Nucleus accumbens (tissue), 56 donors: ENCODE measurements at regions not wholly inside any gene's neighbourhood (a gene's known extent, or its start where the extent isn't known, plus 50 kb on each side); places are given as distances from the start of the nearest gene placed in this dataset.

Source experiments
- DNase-seq, 56 donors: peaks; one replicate each; lab custom pipeline; 2025; lab: John Stamatoyannopoulos, UW

DNA sequence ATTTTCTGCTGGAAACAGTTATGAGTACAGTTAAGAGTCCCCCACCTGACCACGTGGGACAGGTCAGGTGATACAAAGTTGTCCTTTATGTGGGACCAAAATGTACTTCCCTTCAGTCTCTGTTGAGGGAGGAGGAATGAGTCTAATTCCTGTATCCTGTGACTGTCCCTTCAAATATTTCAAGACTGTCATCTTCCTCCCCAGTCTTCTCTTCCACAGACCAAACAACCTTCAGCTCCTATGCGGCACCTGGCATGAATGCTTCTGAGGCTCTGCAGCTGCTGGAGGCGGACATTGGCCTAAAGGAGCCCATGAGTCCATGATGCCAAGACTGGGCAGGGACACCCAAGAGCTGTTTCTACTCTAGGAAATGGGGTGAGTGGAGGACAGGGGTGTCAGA, 72.1 kb upstream of the SIM2 start:
- no peak for DNase-seq

GRCh38 chr21:36627242-36627641, 71.7 kb upstream of the SIM2 start:
- DNase-seq = peak in 1 of 56 donors; percentile 8

GRCh38 chr21:36628106-36628505, 70.8 kb upstream of the SIM2 start:
- DNase-seq = no peak

DNA sequence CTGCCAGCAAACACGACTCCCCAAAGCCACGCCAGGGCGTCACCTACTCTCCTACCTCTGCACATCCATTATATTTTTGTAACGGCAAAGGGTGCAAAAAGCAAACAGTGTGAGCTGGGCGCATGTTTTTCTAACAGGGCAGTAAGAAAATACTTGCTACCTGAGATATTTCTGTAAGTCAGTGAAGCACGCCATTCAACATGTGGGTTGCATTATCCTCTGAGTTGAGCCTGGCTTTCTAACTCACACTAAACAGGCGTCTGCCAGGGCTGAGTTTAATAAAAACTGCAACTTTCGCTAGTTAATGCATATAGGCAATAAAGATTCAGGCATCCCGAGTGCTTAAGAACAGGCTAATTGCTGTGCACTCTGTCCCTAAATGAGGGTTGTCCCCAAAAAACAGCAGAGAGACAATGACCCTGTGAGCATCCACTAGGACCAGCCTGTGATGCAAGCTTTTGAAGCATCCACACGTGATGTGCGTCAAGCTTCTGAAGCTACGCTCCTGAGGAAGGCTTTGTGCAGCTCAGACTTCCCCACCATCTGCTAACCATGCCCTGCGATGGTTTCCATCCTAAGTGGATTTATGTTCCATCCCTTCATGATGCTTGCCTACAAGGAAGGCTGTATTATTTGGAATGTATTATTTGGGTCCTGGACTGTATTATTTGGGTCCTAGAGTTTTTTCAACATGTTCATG, 70.0 kb upstream of the SIM2 start:
- DNase-seq = no peak

GRCh38 chr21:36630485-36631206, 68.3 kb upstream of the SIM2 start:
- peak in 29 of 56 donors; percentile 2 to 65 (median 12) for DNase-seq

DNA sequence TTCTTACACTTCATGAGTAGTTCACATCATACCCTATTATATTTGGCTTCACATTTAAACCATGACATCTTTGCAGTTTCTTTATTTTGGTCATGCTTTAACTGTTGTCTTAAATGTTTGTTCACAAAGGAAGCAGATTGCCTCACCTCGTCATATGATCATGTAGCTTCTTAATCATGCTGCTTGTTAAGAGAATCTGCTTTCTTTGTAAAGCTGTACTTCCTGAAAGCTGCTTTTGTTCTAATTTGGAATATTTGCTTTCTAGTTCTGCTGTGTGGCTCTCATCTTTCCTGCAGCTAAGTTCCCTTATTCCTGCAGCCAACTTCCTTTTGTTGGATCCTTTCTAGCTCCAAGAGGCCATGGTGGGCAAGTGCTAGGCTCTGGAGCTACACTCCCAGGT, 62.9 kb upstream of the SIM2 start:
- DNase-seq = no peak

- DNase-seq = no peak
Measured at GRCh38 chr21:36636439-36636838, 62.5 kb upstream of the SIM2 start.

GRCh38 chr21:36639769-36640168, 59.1 kb upstream of the SIM2 start:
- no peak for DNase-seq

- no peak for DNase-seq
Measured at GRCh38 chr21:36640174-36640720, 58.7 kb upstream of the SIM2 start.

GRCh38 chr21:36640721-36641244, 58.1 kb upstream of the SIM2 start:
- DNase-seq = no peak

DNA sequence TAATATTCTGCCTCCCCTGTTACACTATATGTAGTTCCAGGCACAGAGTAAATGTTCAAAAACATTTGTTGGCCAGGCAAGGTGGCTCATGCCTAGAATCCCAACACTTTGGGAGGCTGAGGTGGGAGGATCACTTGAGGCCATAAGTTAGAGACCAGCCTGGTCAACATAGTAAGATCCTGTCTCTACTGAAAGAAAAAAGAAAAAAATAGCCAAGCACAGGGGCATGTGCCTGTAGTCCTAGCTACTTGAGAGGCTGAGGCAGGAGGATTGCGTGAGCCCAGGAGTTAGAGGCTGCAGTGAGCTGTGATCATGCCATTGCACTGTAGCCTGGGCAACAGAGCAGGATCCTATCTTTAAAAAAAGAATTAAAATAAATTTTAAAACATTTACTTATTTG, 57.6 kb upstream of the SIM2 start:
- no peak for DNase-seq

DNA sequence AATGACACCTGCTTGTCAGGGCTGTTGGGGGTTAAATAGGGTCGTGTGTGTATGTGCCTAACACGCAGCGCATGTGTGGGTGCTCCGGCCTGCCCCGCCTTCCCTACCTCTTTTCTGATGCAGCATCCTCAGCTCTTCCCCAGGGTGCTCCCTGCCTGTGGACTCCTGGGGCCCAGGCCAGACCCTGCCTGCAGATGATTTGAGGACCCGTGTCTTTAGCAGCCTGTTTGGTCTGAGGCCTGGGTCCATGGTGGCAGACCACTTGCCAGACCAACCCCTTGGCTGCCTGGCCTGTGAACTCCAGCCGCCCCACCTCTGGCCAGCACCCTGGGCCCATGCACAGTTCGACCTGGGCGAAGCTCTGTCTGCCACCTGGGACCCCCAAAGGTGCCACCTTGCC, 57.0 kb upstream of the SIM2 start:
- no peak for DNase-seq

- no peak for DNase-seq
Measured at GRCh38 chr21:36642777-36643176, 56.1 kb upstream of the SIM2 start.

- no peak for DNase-seq
Measured at GRCh38 chr21:36643374-36644250, 55.3 kb upstream of the SIM2 start.

GRCh38 chr21:36646011-36646410, 52.9 kb upstream of the SIM2 start:
- no peak for DNase-seq

DNA sequence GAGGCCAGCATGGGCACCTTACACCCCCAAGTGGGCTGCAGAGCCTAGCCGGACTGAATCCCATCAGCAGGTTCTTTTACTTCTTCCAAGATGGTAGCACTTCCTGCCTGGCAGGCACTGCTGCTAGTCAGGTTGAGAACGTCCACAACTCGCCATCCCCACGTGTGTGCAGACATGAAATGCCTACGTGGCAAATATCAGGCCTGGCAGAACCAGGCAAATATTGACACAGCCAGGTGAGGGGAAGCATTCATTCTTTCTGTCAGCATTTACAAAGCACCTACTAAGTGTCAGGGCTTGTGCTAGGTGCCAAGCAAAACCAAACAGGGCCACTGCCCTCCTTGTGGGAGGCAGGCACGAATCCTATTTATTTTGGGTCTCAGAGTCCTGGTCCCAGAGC, 52.3 kb upstream of the SIM2 start:
- DNase-seq = no peak

DNA sequence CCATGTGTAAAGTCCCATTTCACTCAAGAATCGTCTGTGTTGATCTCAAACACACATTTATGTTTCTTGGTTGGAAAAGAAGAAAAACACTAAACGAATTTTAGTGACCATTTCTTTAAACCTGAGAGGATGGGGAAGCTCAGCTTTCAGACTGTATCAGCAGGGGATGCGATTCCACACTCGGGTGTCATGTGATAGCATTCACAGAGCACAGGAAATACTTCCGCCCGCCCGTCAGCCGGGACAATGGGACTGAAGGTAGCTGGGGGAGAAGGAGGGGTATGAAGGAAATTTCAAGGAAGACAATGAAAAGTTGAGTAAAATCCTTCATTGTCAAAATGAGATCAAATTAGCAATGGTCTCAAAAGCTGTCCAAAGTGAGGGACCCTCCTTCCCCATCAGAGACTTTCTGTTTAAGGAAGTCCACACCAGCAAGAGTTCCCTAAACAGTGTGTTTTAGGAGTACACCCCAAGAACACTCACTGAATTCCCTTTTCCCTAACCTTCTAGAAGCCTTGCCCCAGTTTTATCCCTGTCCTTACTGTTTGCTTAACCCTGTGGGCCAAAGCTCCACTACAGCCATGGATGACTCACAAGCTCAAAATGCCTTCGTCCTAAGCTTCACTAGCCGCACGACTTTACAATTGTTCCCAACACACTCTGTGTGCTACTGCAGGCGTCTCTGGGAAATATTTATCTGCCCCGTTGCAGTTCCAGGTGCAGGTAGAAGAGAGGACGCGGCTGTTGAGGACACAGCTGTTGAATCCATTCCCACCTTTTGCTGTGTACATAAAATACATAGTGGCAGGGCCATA, 51.4 kb upstream of the SIM2 start:
- DNase-seq = no peak
